H1 (cell line): ENCODE measurements at regions not wholly inside any gene's neighbourhood (a gene's known extent, or its start where the extent isn't known, plus 50 kb on each side); places are given as distances from the start of the nearest gene placed in this dataset.

Experiments
- CTCF ChIA-PET: fragments of 300-600 bp; sonication (Branson Sonifier 250); formaldehyde crosslinking; loops from one replicate; lab custom pipeline; 2021; ENCODE audit not compliant: partially characterized antibody; lab: Charles Lee
- POLR2A ChIA-PET: fragments of 300-600 bp; sonication (Branson Sonifier 250); formaldehyde crosslinking; loops from one replicate; lab custom pipeline; 2021; ENCODE audit warnings: inconsistent platforms; ENCODE audit not compliant: partially characterized antibody; lab: Charles Lee
- DNase-seq, 2 experiments: peaks; one replicate each; pipeline versions ENCODE4 v3.0.0 to v3.0.0-alpha.2; 2010 to 2022; ENCODE audit warnings: low spot score in 2 of 2, low read depth in 1 of 2, mixed read lengths in 1 of 2
- FAIRE-seq: peaks from 2 replicates; lab custom pipeline; 2011; peaks lifted over from hg19 to GRCh38; lab: Jason Lieb, UNC
- H2AFZ ChIP-seq: 2 replicates; pipeline ENCODE4 v1.8.1; 2012; ENCODE audit warnings: low read length, inconsistent platforms
- H2AK5ac ChIP-seq: 2 replicates; pipeline ENCODE4 v1.6.1; 2013; ENCODE audit warnings: low read depth, low read length
- H2BK120ac ChIP-seq: replicated peaks from 2 replicates; pipeline ENCODE3; 2013; ENCODE audit warnings: low read depth, low read length, inconsistent platforms
- H2BK12ac ChIP-seq: 2 replicates; pipeline ENCODE4 v1.6.1; 2013; ENCODE audit warnings: low read depth, low read length
- H2BK15ac ChIP-seq: 2 replicates; pipeline ENCODE4 v1.6.1; 2013; ENCODE audit warnings: low read length
- H2BK20ac ChIP-seq: 2 replicates; pipeline ENCODE4 v1.6.1; 2013; ENCODE audit warnings: low read length
- H2BK5ac ChIP-seq: 2 replicates; pipeline ENCODE4 v1.6.1; 2013; ENCODE audit warnings: low read depth, low read length
- H3K14ac ChIP-seq: 2 replicates; pipeline ENCODE4 v1.6.1; 2013; ENCODE audit warnings: inconsistent platforms; ENCODE audit not compliant: insufficient read length
- H3K18ac ChIP-seq: 2 replicates; pipeline ENCODE4 v1.6.1; 2013; ENCODE audit warnings: low read length; ENCODE audit errors: extremely low read depth
- H3K23ac ChIP-seq: 2 replicates; pipeline ENCODE4 v1.6.1; 2013; ENCODE audit warnings: inconsistent platforms; ENCODE audit not compliant: insufficient read length
- H3K23me2 ChIP-seq: 2 replicates; pipeline ENCODE4 v1.6.1; 2013; ENCODE audit warnings: low read depth, low read length
- H3K27ac ChIP-seq: 2 replicates; pipeline ENCODE4 v1.6.1; 2011; ENCODE audit warnings: low read depth, low read length, inconsistent platforms
- H3K27me3 ChIP-seq, 4 experiments: replicated peaks in 1 of 4; 1 replicate in 1 of 4; 2 replicates in 3 of 4; pipeline versions ENCODE4 v1.6.1 to v1.8.1; 2011 to 2013; ENCODE audit warnings: low read length in 3 of 4, mild to moderate bottlenecking in 3 of 4, inconsistent platforms in 2 of 4, mixed read lengths in 2 of 4, moderate library complexity in 1 of 4; ENCODE audit not compliant: control insufficient read depth in 3 of 4, insufficient read depth in 3 of 4; ENCODE audit errors: extremely low read depth in 1 of 4
- H3K36me3 ChIP-seq, 4 experiments: 2 replicates each; pipeline versions ENCODE4 v1.6.1 to v1.8.1; 2011 to 2013; ENCODE audit warnings: mild to moderate bottlenecking in 4 of 4, low read length in 3 of 4, moderate library complexity in 2 of 4, control low read depth in 1 of 4, inconsistent platforms in 1 of 4; ENCODE audit not compliant: insufficient read depth in 4 of 4, control insufficient read depth in 2 of 4
- H3K4ac ChIP-seq: replicated peaks from 2 replicates; pipeline ENCODE3; 2013; ENCODE audit warnings: low read length, low read depth, mixed read lengths, inconsistent platforms; ENCODE audit not compliant: insufficient read length
- H3K4me1 ChIP-seq, 4 experiments: replicated peaks in 1 of 4; 1 replicate in 1 of 4; 2 replicates in 3 of 4; pipeline versions ENCODE4 v1.6.1 to v1.8.1; 2011 to 2013; ENCODE audit warnings: low read length in 3 of 4, inconsistent platforms in 2 of 4, mixed read lengths in 1 of 4; ENCODE audit not compliant: insufficient read depth in 4 of 4, control insufficient read depth in 3 of 4
- H3K4me2 ChIP-seq, 2 experiments: 2 replicates each; pipeline versions ENCODE4 v1.6.1 to v1.8.1; 2011 to 2013; ENCODE audit warnings: low read depth in 2 of 2, low read length in 2 of 2, control low read depth in 1 of 2, inconsistent platforms in 1 of 2, mild to moderate bottlenecking in 1 of 2; ENCODE audit not compliant: insufficient read depth in 1 of 2
- H3K4me3 ChIP-seq, 4 experiments: fragments of 200-600, 300-600 bp in 1 of 4; sonication (generic), shearing (Covaris generic), sonication (Bioruptor Twin) in 1 of 4; 2 replicates each; pipeline versions ENCODE4 v1.5.1 to v1.8.1; 2011 to 2016; ENCODE audit warnings: low read length in 4 of 4, low read depth in 3 of 4, control low read depth in 2 of 4, inconsistent platforms in 2 of 4, mild to moderate bottlenecking in 2 of 4, mixed read lengths in 1 of 4, moderate library complexity in 1 of 4; ENCODE audit not compliant: insufficient read depth in 2 of 4; ENCODE audit errors: extremely low read depth in 1 of 4
- H3K56ac ChIP-seq: replicated peaks from 2 replicates; pipeline ENCODE3; 2013; ENCODE audit warnings: low read depth, mild to moderate bottlenecking, mixed read lengths, low read length, inconsistent platforms; ENCODE audit not compliant: insufficient read length
- H3K79me1 ChIP-seq: 2 replicates; pipeline ENCODE4 v1.6.1; 2013; ENCODE audit warnings: low read depth, low read length, control low read depth
- H3K79me2 ChIP-seq, 2 experiments: 2 replicates each; pipeline versions ENCODE4 v1.6.1 to v1.8.1; 2012 to 2013; ENCODE audit warnings: low read length in 2 of 2, mild to moderate bottlenecking in 2 of 2, inconsistent platforms in 1 of 2; ENCODE audit not compliant: insufficient read depth in 2 of 2, control insufficient read depth in 1 of 2
- H3K9ac ChIP-seq, 4 experiments: replicated peaks in 1 of 4; 1 replicate in 1 of 4; 2 replicates in 3 of 4; pipeline versions ENCODE4 v1.6.1 to v1.8.1; 2011 to 2013; ENCODE audit warnings: low read depth in 3 of 4, low read length in 3 of 4, control low read depth in 2 of 4, mild to moderate bottlenecking in 2 of 4, moderate library complexity in 2 of 4, inconsistent platforms in 1 of 4; ENCODE audit errors: extremely low read depth in 1 of 4
- H3K9me3 ChIP-seq, 2 experiments: 2 replicates each; pipeline versions ENCODE4 v1.6.1 to v1.8.1; 2012 to 2013; ENCODE audit warnings: mild to moderate bottlenecking in 2 of 2, moderate library complexity in 2 of 2, control low read depth in 1 of 2, inconsistent platforms in 1 of 2, low read depth in 1 of 2, low read length in 1 of 2, mixed read lengths in 1 of 2; ENCODE audit not compliant: insufficient read depth in 2 of 2
- H4K20me1 ChIP-seq, 2 experiments: replicated peaks in 1 of 2; 2 replicates each; pipeline versions ENCODE3 to v1.8.1; 2011 to 2013; ENCODE audit warnings: inconsistent platforms in 2 of 2, low read length in 2 of 2, mild to moderate bottlenecking in 1 of 2; ENCODE audit not compliant: insufficient read depth in 2 of 2, control insufficient read depth in 1 of 2
- H4K5ac ChIP-seq: 2 replicates; pipeline ENCODE4 v1.6.1; 2013; ENCODE audit warnings: low read length, low read depth, mixed read lengths, inconsistent platforms; ENCODE audit not compliant: insufficient read length
- H4K8ac ChIP-seq: 2 replicates; pipeline ENCODE4 v1.8.0; 2013; ENCODE audit warnings: mild to moderate bottlenecking, moderate library complexity, low read length, inconsistent platforms; ENCODE audit not compliant: insufficient read depth; ENCODE audit errors: extremely low read depth
- H4K91ac ChIP-seq: replicated peaks from 2 replicates; pipeline ENCODE3; 2013; ENCODE audit warnings: low read length, mixed read lengths, inconsistent platforms; ENCODE audit not compliant: insufficient read length
- BACH1 ChIP-seq: IDR thresholded peaks from 2 replicates; pipeline ENCODE4 v1.6.1; 2012; ENCODE audit warnings: low read length, improper control_type of control experiment
- CBX8 ChIP-seq: fragments of 300-800, 300-1000 bp; sonication (generic); IDR thresholded peaks from 2 replicates; pipeline ENCODE4 v1.7.1; 2016; ENCODE audit warnings: low read depth, low read length, borderline replicate concordance
- CHD2 ChIP-seq: IDR thresholded peaks from 2 replicates; pipeline ENCODE4 v1.6.1; 2012; ENCODE audit warnings: low read length, improper control_type of control experiment
- CTBP2 ChIP-seq: IDR thresholded peaks from 2 replicates; pipeline ENCODE4 v1.7.0; 2011; ENCODE audit warnings: borderline replicate concordance, mild to moderate bottlenecking, moderate library complexity, mixed read lengths, low read length; ENCODE audit not compliant: insufficient read depth, insufficient read length
- EZH2 ChIP-seq: fragments of 200-600 bp; sonication (generic); IDR thresholded peaks from 2 replicates; pipeline ENCODE4 v1.7.1; 2012; ENCODE audit warnings: low read depth, mild to moderate bottlenecking, moderate library complexity, low read length, inconsistent platforms; ENCODE audit not compliant: severe bottlenecking
- KDM5A ChIP-seq: fragments of 200-600 bp; IDR thresholded peaks from 2 replicates; pipeline ENCODE4 v1.7.1; 2012; ENCODE audit warnings: mild to moderate bottlenecking, low read length, inconsistent platforms, mixed read lengths
- MAFK ChIP-seq: IDR thresholded peaks from 2 replicates; pipeline ENCODE4 v1.6.1; 2012; ENCODE audit warnings: low read depth, mild to moderate bottlenecking, improper control_type of control experiment, low read length
- POLR2AphosphoS5 ChIP-seq: IDR thresholded peaks from 2 replicates; pipeline ENCODE4 v1.6.1; 2011; ENCODE audit warnings: low read depth, low read length
- POU5F1 ChIP-seq: IDR thresholded peaks from 2 replicates; pipeline ENCODE4 v1.6.1; 2011; ENCODE audit warnings: low read depth, mild to moderate bottlenecking, low read length, moderate library complexity
- RNF2 ChIP-seq: fragments of 200-900, 300-1000 bp; sonication (generic); IDR thresholded peaks from 2 replicates; pipeline ENCODE4 v1.7.1; 2016; ENCODE audit warnings: borderline replicate concordance, low read depth, mild to moderate bottlenecking, antibody characterized with exemption, low read length; ENCODE audit not compliant: poor library complexity, severe bottlenecking; ENCODE audit errors: missing control alignments
- RXRA ChIP-seq: IDR thresholded peaks from 2 replicates; pipeline ENCODE4 v1.6.1; 2011; ENCODE audit warnings: low read depth, mild to moderate bottlenecking, low read length, moderate library complexity; ENCODE audit not compliant: insufficient read depth
- SIRT6 ChIP-seq: IDR thresholded peaks from one replicate; pipeline ENCODE4 v1.7.1; 2012; ENCODE audit warnings: low read length, inconsistent platforms
- SP2 ChIP-seq: IDR thresholded peaks from 2 replicates; pipeline ENCODE4 v1.6.1; 2012; ENCODE audit warnings: mild to moderate bottlenecking, low read length, inconsistent platforms
- SUZ12 ChIP-seq: fragments of 200-600 bp; sonication (generic); IDR thresholded peaks from 2 replicates; pipeline ENCODE4 v1.6.1; 2012; ENCODE audit warnings: mild to moderate bottlenecking, inconsistent platforms, low read length, moderate library complexity, mixed read lengths
- TEAD4 ChIP-seq: IDR thresholded peaks from 2 replicates; pipeline ENCODE4 v1.6.1; 2012; ENCODE audit warnings: low read depth, low read length, inconsistent platforms, mixed read lengths
- WGBS, 2 experiments: shearing (Covaris generic) in 1 of 2; methylation state at CpG; one replicate each; pipeline versions ENCODE4 v1.1.6 to v1.1.7; 2013 to 2015; ENCODE audit warnings: low lambda C conversion rate in 2 of 2, mixed read lengths in 2 of 2, inconsistent platforms in 1 of 2, low coverage in 1 of 2, missing lambda C conversion rate in 1 of 2; ENCODE audit not compliant: insufficient replicate concordance in 2 of 2, insufficient coverage in 1 of 2, insufficient read length in 1 of 2; ENCODE audit errors: extremely low coverage in 1 of 2, missing lambda C conversion rate in 1 of 2; 5-methylcytosine and 5-hydroxymethylcytosine counted together

- H3K4me2 ChIP-seq = no peak overlapping the region
- FAIRE-seq = no peak
- no peaks in the 10 kb centered on the region for H3K4me1 ChIP-seq
- H4K91ac ChIP-seq = no peak overlapping the region
- H3K27ac ChIP-seq = no peak overlapping the region
- H2BK5ac ChIP-seq = no peak overlapping the region
- no peak overlapping the region for H2BK15ac ChIP-seq
- H3K23ac ChIP-seq = no peak overlapping the region
- ChIA-PET POLR2A (no interaction called here), CTCF (no interaction called here)
- no peaks in the 10 kb centered on the region for H3K79me2 ChIP-seq
- no peak overlapping the region for H2BK12ac ChIP-seq
- WGBS, 2 experiments = 0% methylated on average over 1 of the region's 1 CpG; no CpG with 5 or more reads in 1 of the 2 experiments
- H3K18ac ChIP-seq = no peak overlapping the region
- no peak overlapping the region for H2BK20ac ChIP-seq
- H3K4ac ChIP-seq = no peak overlapping the region
- H3K14ac ChIP-seq = no peak overlapping the region
- no peak overlapping the region for H4K5ac ChIP-seq
- H3K56ac ChIP-seq = peak overlapping the region; percentile 70
- H3K9ac ChIP-seq = no peak overlapping the region
- no peaks in the 10 kb centered on the region for H3K79me1 ChIP-seq
- H4K20me1 ChIP-seq = peaks cover 3 to 5% of the 10 kb centered on the region in 2 experiments
- H2AFZ ChIP-seq = no peak overlapping the region
- peaks cover 0 to 3% of the 10 kb centered on the region in 2 experiments; a peak in 1 of 4 replicates for H3K9me3 ChIP-seq
- H3K36me3 ChIP-seq = no peaks in the 10 kb centered on the region; a peak in 1 of 8 replicates
- H4K8ac ChIP-seq = no peak overlapping the region
- H3K27me3 ChIP-seq = peaks cover 2 to 27% (median 16%) of the 10 kb centered on the region in 4 experiments
- no peak overlapping the region for H2AK5ac ChIP-seq
- no peak overlapping the region for H3K4me3 ChIP-seq
- DNase-seq = no peak
- peaks cover 9% of the 10 kb centered on the region; the same call in 1 of the 2 replicates for H3K23me2 ChIP-seq
- no peak overlapping the region for H2BK120ac ChIP-seq
- TF ChIP-seq CTBP2 = no peak
- TF ChIP-seq RXRA = no peak
- no peak for TF ChIP-seq KDM5A
- no peak for TF ChIP-seq POU5F1
- TF ChIP-seq CBX8 = no peak
- TF ChIP-seq MAFK = no peak
- no peak for TF ChIP-seq SUZ12
- no peak for TF ChIP-seq SIRT6
- no peak for TF ChIP-seq RNF2
- no peak for TF ChIP-seq TEAD4
- TF ChIP-seq CHD2 = no peak
- TF ChIP-seq SP2 = no peak
- no peak for TF ChIP-seq BACH1
- TF ChIP-seq POLR2AphosphoS5 = no peak
- no peak for TF ChIP-seq EZH2
Measured at GRCh38 chr16:26756633-26757032, 310.1 kb upstream of the C16orf82 start.
